GM12864 (cell line): ENCODE measurements at regions not wholly inside any gene's neighbourhood (a gene's known extent, or its start where the extent isn't known, plus 50 kb on each side); places are given as distances from the start of the nearest gene placed in this dataset.

Experiments used
- DNase-seq: peaks from one replicate; pipeline ENCODE4 v3.0.0-alpha.2; 2011; ENCODE audit warnings: low read depth
- H3K4me3 ChIP-seq: 2 replicates; pipeline ENCODE4 v1.5.1; 2011; ENCODE audit warnings: mild to moderate bottlenecking, low read depth, low read length, control low read depth
- TF ChIP-seq, protein P1 (sequence below): IDR thresholded peaks from 2 replicates; pipeline ENCODE4 v1.5.1; 2011; ENCODE audit warnings: low read depth, mild to moderate bottlenecking, moderate library complexity, low read length, control low read depth, inconsistent platforms; ENCODE audit errors: missing control alignments

GRCh38 chr9:87270848-87271234 lies 226.8 kb upstream of the DAPK1 start:
- TF ChIP-seq, protein P1, sequence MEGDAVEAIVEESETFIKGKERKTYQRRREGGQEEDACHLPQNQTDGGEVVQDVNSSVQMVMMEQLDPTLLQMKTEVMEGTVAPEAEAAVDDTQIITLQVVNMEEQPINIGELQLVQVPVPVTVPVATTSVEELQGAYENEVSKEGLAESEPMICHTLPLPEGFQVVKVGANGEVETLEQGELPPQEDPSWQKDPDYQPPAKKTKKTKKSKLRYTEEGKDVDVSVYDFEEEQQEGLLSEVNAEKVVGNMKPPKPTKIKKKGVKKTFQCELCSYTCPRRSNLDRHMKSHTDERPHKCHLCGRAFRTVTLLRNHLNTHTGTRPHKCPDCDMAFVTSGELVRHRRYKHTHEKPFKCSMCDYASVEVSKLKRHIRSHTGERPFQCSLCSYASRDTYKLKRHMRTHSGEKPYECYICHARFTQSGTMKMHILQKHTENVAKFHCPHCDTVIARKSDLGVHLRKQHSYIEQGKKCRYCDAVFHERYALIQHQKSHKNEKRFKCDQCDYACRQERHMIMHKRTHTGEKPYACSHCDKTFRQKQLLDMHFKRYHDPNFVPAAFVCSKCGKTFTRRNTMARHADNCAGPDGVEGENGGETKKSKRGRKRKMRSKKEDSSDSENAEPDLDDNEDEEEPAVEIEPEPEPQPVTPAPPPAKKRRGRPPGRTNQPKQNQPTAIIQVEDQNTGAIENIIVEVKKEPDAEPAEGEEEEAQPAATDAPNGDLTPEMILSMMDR, result no peak
- no peak overlapping the region for H3K4me3 ChIP-seq
- no peak for DNase-seq

- DNase-seq, result peak; percentile 22
- TF ChIP-seq, protein P1, result no peak
- no peak overlapping the region for H3K4me3 ChIP-seq
These were observed 225.8 kb upstream of the DAPK1 start for GRCh38 chr9:87271696-87272477.

GRCh38 chr9:87275047-87275725 lies 222.5 kb upstream of the DAPK1 start:
- H3K4me3 ChIP-seq, result no peak overlapping the region
- no peak for DNase-seq
- TF ChIP-seq, protein P1, result no peak

DNA sequence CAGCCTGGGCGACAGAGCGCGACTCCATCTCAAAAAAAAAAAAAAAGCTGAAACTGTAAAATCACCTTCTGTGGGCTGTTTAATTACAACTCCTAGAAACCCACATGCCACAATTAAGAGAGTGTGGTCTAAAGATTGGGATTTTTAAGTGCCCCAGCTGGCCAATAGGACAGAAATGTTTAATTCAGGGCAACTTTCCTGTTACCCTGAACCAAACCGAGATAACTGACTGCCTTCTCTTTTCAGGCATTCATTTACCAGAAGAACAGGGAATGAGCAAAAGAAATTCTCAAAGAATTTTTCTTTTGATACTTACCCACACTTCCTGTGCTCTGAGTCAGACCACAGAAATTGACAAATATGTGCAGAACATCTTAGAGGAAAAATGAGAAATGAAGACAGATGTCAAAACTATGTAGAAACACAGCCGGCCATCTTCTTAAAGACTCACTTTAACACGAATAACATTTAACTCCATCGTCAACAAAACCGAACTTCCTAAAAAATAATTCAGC lies 221.3 kb upstream of the DAPK1 start:
- no peak overlapping the region for H3K4me3 ChIP-seq
- no peak for DNase-seq

DNA sequence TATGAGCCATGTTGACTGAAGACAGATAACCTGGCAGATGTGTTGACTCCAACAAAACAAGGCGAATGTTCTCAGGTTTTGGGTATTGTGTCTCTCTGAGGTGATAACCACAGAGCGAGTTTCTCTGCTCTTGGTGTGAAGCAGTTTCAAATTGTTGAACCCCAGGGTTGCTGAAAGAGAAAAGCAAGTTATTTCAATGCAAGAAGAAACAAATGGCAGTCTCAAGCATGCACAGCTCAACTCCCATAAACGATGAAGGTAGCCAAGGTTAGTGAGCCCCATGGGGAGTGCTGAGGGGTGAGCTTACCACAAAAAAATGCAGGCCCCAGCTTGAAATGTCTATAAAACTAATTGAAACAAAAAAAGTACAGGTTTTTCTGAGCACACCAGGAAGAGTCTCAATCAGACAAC lies 220.8 kb upstream of the DAPK1 start:
- DNase-seq, result no peak
- no peak overlapping the region for H3K4me3 ChIP-seq
- TF ChIP-seq, protein P1, result no peak

More for the DNA sequence above, 221.3 kb upstream of the DAPK1 start:
- TF ChIP-seq, protein P1, result no peak

GRCh38 chr9:87277346-87277745 lies 220.3 kb upstream of the DAPK1 start:
- TF ChIP-seq, protein P1, result no peak
- DNase-seq, result no peak
- H3K4me3 ChIP-seq, result no peak overlapping the region
